Neural progenitor cell (in vitro differentiated cells): ENCODE measurements at regions not wholly inside any gene's neighbourhood (a gene's known extent, or its start where the extent isn't known, plus 50 kb on each side); places are given as distances from the start of the nearest gene placed in this dataset.

Source experiments
- EZH2 ChIP-seq: fragments of 200-600 bp; sonication (generic); IDR thresholded peaks from 2 replicates; pipeline ENCODE4 v1.6.1; 2017; ENCODE audit warnings: antibody characterized with exemption, mild to moderate bottlenecking, moderate library complexity
- TF ChIP-seq, protein P1 (sequence below): fragments of 200-600 bp; sonication (generic); IDR thresholded peaks from 2 replicates; pipeline ENCODE4 v1.5.1; 2017; ENCODE audit warnings: antibody characterized with exemption, mild to moderate bottlenecking

DNA sequence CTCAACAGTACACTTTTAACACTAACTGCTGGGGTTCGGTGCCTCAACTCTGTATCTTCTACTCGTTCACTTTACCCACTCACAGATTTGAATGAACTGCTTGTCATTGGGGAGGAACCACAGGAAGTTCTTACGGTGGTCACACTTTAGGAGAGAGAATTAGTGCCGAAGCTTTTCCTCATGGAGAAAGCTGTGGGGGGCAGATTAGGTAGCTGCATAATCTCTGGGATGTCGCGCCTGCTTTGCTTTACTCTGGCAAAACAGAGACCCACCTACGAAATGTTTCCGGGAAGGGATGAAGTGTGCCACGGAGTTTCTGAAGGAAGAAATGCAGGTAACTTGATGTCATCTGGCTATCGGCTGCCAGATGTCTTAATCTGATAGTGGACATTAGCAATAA lies 949.7 kb upstream of the TENM3 start:
- TF ChIP-seq, protein P1, sequence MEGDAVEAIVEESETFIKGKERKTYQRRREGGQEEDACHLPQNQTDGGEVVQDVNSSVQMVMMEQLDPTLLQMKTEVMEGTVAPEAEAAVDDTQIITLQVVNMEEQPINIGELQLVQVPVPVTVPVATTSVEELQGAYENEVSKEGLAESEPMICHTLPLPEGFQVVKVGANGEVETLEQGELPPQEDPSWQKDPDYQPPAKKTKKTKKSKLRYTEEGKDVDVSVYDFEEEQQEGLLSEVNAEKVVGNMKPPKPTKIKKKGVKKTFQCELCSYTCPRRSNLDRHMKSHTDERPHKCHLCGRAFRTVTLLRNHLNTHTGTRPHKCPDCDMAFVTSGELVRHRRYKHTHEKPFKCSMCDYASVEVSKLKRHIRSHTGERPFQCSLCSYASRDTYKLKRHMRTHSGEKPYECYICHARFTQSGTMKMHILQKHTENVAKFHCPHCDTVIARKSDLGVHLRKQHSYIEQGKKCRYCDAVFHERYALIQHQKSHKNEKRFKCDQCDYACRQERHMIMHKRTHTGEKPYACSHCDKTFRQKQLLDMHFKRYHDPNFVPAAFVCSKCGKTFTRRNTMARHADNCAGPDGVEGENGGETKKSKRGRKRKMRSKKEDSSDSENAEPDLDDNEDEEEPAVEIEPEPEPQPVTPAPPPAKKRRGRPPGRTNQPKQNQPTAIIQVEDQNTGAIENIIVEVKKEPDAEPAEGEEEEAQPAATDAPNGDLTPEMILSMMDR: no peak
- no peak for TF ChIP-seq EZH2
